ENCODE measurements at regions not wholly inside any gene's neighbourhood (a gene's known extent, or its start where the extent isn't known, plus 50 kb on each side); places are given as distances from the start of the nearest gene placed in this dataset.

DNA sequence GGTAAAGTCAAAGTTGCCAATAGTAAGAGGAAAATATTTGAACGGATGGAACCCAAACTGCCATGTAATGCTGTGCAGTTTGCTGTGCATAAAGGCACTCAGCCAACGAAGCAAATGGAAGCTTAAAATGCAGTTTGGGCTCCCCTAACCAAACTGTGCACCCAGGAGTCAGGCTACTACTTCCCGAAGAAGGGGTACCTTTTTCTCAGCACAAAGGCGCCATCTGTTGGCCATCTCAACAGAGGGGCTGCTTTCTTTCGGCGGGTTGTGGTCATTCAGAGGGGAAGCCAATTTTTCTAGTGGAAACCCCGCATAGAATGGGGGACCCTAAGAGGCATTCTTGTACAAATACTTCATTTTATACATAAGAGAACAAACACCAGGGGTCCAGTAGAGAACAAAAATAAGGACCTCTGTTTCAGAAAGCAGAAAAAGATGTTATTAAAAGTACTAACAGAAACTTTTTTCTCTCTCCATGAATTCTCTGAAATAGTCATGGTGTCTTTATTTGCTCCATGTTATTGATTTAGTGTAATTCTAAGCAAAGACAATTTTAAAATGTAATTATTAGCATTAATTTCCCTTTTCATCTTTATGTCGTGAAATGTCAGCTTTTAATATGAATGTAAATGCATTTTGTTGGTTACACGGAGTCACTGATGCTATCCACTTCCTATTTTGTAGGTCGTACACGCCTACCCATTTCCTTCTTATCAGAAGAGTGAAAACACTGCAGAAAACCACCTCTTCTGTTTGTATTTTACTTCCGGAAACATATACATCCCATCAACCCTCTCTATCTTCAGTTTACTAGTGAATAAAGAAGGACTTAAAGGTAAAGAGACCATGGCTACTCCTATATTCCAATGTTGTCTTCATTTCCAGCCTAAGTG, 453.3 kb downstream of the KCNJ2 start:
- Histone ChIP-seq H2AFZ (0 out of 2 replicates have a peak overlapping the region, but pooled peaks have one; percentile 21), H3K79me2 (replicated peaks; ENCODE audit: insufficient read depth) (no peaks in the 10 kb centered on the region), H3K27me3 (ENCODE audit: insufficient read depth) (no peaks in the 10 kb centered on the region), H3K4me2 (no peak overlapping the region), H4K20me1 (replicated peaks; ENCODE audit: insufficient read depth) (no peaks in the 10 kb centered on the region), H3K36me3 (ENCODE audit: insufficient read depth) (no peaks in the 10 kb centered on the region), H3K9me2 (ENCODE audit: insufficient read depth) (peaks cover 14% of the 10 kb centered on the region; the same call in 1 of the 2 replicates), H3K4me3 (no peak overlapping the region), H3K4me1 (ENCODE audit: insufficient read depth) (no peaks in the 10 kb centered on the region), H3F3A (replicated peaks; ENCODE audit: low read depth) (no peaks in the 10 kb centered on the region), H3K27ac (ENCODE audit: low read depth) (no peak overlapping the region)
- Mint-ChIP-seq H3K4me1 (no peaks in the 10 kb centered on the region), H3K9me3 (no peaks in the 10 kb centered on the region), H3K36me3 (ENCODE audit: low read depth) (no peaks in the 10 kb centered on the region), H3K4me3 (no peak overlapping the region), H3K27ac (no peak overlapping the region), H3K27me3 (ENCODE audit: insufficient read depth, low read depth, poor library complexity) (peaks cover 2% of the 10 kb centered on the region)
- TF ChIP-seq, protein P1, sequence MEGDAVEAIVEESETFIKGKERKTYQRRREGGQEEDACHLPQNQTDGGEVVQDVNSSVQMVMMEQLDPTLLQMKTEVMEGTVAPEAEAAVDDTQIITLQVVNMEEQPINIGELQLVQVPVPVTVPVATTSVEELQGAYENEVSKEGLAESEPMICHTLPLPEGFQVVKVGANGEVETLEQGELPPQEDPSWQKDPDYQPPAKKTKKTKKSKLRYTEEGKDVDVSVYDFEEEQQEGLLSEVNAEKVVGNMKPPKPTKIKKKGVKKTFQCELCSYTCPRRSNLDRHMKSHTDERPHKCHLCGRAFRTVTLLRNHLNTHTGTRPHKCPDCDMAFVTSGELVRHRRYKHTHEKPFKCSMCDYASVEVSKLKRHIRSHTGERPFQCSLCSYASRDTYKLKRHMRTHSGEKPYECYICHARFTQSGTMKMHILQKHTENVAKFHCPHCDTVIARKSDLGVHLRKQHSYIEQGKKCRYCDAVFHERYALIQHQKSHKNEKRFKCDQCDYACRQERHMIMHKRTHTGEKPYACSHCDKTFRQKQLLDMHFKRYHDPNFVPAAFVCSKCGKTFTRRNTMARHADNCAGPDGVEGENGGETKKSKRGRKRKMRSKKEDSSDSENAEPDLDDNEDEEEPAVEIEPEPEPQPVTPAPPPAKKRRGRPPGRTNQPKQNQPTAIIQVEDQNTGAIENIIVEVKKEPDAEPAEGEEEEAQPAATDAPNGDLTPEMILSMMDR (conservative IDR thresholded peaks at IDR 0.05; ENCODE audit: low read depth in 2 of 2), result peak; percentile 90 to 92
- TF ChIP-seq, protein P2, sequence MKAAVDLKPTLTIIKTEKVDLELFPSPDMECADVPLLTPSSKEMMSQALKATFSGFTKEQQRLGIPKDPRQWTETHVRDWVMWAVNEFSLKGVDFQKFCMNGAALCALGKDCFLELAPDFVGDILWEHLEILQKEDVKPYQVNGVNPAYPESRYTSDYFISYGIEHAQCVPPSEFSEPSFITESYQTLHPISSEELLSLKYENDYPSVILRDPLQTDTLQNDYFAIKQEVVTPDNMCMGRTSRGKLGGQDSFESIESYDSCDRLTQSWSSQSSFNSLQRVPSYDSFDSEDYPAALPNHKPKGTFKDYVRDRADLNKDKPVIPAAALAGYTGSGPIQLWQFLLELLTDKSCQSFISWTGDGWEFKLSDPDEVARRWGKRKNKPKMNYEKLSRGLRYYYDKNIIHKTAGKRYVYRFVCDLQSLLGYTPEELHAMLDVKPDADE (IDR thresholded peaks at IDR 0.05), result no peak
- peak; percentile 88 for ATAC-seq
- peak; percentile 82 for DNase-seq (ENCODE audit: low spot score)

DNA sequence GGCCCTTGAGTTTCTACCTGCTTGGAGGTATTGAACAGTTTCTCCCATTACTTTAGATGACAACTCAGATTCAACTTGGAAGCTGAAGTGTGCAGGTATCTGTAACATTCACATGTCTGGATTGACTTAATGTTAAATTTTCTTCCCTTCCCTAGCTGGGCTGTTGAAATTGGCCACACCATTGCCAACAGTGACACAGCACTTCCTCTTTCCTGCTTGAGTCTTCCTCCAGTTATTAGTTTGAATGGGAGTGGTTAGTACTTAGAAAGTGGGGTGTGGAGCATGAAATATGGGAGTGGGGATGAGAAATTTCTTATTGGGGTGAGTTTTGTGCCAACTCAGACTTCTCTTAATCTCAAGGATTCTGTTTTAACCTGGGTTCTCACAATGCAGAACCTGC, 454.9 kb downstream of the KCNJ2 start:
- Histone ChIP-seq H3K79me2 (replicated peaks; ENCODE audit: insufficient read depth) (no peaks in the 10 kb centered on the region), H3K4me1 (ENCODE audit: insufficient read depth) (no peaks in the 10 kb centered on the region), H3K36me3 (ENCODE audit: insufficient read depth) (no peaks in the 10 kb centered on the region), H3K4me3 (no peak overlapping the region), H3F3A (replicated peaks; ENCODE audit: low read depth) (no peaks in the 10 kb centered on the region), H4K20me1 (replicated peaks; ENCODE audit: insufficient read depth) (no peaks in the 10 kb centered on the region), H3K9me2 (ENCODE audit: insufficient read depth) (peaks cover 11% of the 10 kb centered on the region; the same call in 1 of the 2 replicates), H2AFZ (no peak overlapping the region), H3K4me2 (no peak overlapping the region), H3K27me3 (ENCODE audit: insufficient read depth) (no peaks in the 10 kb centered on the region), H3K27ac (ENCODE audit: low read depth) (no peak overlapping the region)
- Mint-ChIP-seq H3K27ac (0 out of 2 replicates have a peak overlapping the region, but pooled peaks have one; percentile 42), H3K27me3 (ENCODE audit: insufficient read depth, low read depth, poor library complexity) (peaks cover 3% of the 10 kb centered on the region), H3K4me3 (no peak overlapping the region), H3K4me1 (no peaks in the 10 kb centered on the region), H3K9me3 (no peaks in the 10 kb centered on the region), H3K36me3 (ENCODE audit: low read depth) (no peaks in the 10 kb centered on the region)
- ATAC-seq (no peak), DNase-seq (ENCODE audit: low spot score) (no peak)
- TF ChIP-seq POLR2AphosphoS5 (IDR thresholded peaks at IDR 0.05; ENCODE audit: low read depth) (no peak), ZNF331 (CRISPR knock-in tag; IDR thresholded peaks at IDR 0.05; ENCODE audit: low read depth) (no peak), ZNF114 (CRISPR knock-in tag; IDR thresholded peaks at IDR 0.05) (no peak), JUNB (IDR thresholded peaks at IDR 0.05; ENCODE audit: unreplicated experiment) (no peak), CREB1 (CRISPR knock-in tag; IDR thresholded peaks at IDR 0.05; ENCODE audit: low read depth) (no peak), STAT1 (IDR thresholded peaks at IDR 0.05; ENCODE audit: unreplicated experiment) (no peak), EZH2phosphoT487 (IDR thresholded peaks at IDR 0.05; ENCODE audit: unreplicated experiment) (no peak), EZH2 (IDR thresholded peaks at IDR 0.05; ENCODE audit: low read depth, unreplicated experiment) (no peak)
- TF ChIP-seq, protein P3, sequence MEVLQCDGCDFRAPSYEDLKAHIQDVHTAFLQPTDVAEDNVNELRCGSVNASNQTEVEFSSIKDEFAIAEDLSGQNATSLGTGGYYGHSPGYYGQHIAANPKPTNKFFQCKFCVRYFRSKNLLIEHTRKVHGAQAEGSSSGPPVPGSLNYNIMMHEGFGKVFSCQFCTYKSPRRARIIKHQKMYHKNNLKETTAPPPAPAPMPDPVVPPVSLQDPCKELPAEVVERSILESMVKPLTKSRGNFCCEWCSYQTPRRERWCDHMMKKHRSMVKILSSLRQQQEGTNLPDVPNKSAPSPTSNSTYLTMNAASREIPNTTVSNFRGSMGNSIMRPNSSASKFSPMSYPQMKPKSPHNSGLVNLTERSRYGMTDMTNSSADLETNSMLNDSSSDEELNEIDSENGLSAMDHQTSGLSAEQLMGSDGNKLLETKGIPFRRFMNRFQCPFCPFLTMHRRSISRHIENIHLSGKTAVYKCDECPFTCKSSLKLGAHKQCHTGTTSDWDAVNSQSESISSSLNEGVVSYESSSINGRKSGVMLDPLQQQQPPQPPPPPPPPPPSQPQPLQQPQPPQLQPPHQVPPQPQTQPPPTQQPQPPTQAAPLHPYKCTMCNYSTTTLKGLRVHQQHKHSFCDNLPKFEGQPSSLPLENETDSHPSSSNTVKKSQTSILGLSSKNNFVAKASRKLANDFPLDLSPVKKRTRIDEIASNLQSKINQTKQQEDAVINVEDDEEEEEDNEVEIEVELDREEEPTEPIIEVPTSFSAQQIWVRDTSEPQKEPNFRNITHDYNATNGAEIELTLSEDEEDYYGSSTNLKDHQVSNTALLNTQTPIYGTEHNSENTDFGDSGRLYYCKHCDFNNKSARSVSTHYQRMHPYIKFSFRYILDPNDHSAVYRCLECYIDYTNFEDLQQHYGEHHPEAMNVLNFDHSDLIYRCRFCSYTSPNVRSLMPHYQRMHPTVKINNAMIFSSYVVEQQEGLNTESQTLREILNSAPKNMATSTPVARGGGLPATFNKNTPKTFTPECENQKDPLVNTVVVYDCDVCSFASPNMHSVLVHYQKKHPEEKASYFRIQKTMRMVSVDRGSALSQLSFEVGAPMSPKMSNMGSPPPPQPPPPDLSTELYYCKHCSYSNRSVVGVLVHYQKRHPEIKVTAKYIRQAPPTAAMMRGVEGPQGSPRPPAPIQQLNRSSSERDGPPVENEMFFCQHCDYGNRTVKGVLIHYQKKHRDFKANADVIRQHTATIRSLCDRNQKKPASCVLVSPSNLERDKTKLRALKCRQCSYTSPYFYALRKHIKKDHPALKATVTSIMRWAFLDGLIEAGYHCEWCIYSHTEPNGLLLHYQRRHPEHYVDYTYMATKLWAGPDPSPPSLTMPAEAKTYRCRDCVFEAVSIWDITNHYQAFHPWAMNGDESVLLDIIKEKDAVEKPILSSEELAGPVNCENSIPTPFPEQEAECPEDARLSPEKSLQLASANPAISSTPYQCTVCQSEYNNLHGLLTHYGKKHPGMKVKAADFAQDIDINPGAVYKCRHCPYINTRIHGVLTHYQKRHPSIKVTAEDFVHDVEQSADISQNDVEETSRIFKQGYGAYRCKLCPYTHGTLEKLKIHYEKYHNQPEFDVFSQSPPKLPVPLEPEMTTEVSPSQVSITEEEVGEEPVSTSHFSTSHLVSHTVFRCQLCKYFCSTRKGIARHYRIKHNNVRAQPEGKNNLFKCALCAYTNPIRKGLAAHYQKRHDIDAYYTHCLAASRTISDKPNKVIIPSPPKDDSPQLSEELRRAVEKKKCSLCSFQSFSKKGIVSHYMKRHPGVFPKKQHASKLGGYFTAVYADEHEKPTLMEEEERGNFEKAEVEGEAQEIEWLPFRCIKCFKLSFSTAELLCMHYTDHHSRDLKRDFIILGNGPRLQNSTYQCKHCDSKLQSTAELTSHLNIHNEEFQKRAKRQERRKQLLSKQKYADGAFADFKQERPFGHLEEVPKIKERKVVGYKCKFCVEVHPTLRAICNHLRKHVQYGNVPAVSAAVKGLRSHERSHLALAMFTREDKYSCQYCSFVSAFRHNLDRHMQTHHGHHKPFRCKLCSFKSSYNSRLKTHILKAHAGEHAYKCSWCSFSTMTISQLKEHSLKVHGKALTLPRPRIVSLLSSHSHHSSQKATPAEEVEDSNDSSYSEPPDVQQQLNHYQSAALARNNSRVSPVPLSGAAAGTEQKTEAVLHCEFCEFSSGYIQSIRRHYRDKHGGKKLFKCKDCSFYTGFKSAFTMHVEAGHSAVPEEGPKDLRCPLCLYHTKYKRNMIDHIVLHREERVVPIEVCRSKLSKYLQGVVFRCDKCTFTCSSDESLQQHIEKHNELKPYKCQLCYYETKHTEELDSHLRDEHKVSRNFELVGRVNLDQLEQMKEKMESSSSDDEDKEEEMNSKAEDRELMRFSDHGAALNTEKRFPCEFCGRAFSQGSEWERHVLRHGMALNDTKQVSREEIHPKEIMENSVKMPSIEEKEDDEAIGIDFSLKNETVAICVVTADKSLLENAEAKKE (CRISPR knock-in tag; IDR thresholded peaks at IDR 0.05), result no peak

Measured in GM23338 (cell line).